Hepatocyte (in vitro differentiated cells): ENCODE measurements at regions not wholly inside any gene's neighbourhood (a gene's known extent, or its start where the extent isn't known, plus 50 kb on each side); places are given as distances from the start of the nearest gene placed in this dataset.

ENCODE experiments used
- CTCF ChIP-seq: fragments of 200-600 bp; sonication (generic); IDR thresholded peaks from 2 replicates; pipeline ENCODE4 v1.5.1; 2016; ENCODE audit warnings: antibody characterized with exemption, mild to moderate bottlenecking; ENCODE audit not compliant: poor library complexity
- EZH2 ChIP-seq: fragments of 200-600 bp; sonication (generic); IDR thresholded peaks from 2 replicates; pipeline ENCODE4 v1.6.1; 2016; ENCODE audit warnings: antibody characterized with exemption, mild to moderate bottlenecking, borderline replicate concordance

- TF ChIP-seq CTCF (no peak), EZH2 (no peak)
Observed at GRCh38 chr10:118500477-118501104, 94.9 kb downstream of the PRLHR start.
